ENCODE measurements at regions not wholly inside any gene's neighbourhood (a gene's known extent, or its start where the extent isn't known, plus 50 kb on each side); places are given as distances from the start of the nearest gene placed in this dataset.

DNA sequence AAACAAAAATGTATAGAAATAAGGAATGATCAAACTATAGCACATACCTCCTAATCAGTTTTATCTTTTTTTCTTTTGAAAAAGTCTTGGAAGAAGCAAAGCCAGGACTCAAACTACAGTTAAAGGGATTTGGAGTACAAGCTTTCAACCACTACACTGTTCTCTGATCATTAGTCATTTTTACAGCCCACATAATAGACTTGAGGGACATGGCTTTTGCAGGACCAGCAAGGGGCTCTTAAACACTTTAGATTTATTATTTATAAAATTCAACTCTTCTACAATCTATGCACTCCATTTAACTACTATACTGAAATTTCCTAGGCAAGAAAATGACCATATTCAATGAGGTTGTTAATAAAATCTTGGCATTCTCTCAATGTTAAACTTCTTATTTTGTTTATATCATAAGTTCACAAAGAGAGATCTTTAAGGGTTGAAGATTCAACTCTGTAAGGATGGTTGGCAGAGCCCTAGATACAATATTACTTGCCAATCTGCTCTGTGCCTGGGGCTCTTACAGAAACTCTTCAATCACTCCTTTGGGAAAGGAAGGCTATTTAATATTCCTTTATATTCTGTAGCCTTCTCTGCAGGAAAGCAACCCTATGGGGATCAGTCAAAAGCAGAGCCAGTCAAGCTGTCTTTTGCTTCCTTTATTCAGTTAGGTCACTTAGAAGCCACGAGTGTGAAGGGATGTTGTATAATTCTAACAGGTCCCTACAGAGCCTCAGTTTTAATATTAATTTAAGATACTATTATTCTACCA is 557.7 kb upstream of the SGO1 start:
- TF ChIP-seq ARNTL (CRISPR knock-in tag; IDR thresholded peaks at IDR 0.05; ENCODE audit: borderline replicate concordance, low read depth) (no peak), SNAI2 (CRISPR knock-in tag; IDR thresholded peaks at IDR 0.05) (no peak), TSHZ2 (CRISPR knock-in tag; IDR thresholded peaks at IDR 0.05) (no peak), ESRRG (CRISPR knock-in tag; IDR thresholded peaks at IDR 0.05) (no peak), BACH2 (CRISPR knock-in tag; IDR thresholded peaks at IDR 0.05; ENCODE audit: borderline replicate concordance) (no peak), GLIS3 (CRISPR knock-in tag; IDR thresholded peaks at IDR 0.05) (no peak), TOX (CRISPR knock-in tag; IDR thresholded peaks at IDR 0.05; ENCODE audit: borderline replicate concordance) (no peak), PATZ1 (CRISPR knock-in tag; IDR thresholded peaks at IDR 0.05; ENCODE audit: borderline replicate concordance) (no peak), ZNF8 (CRISPR knock-in tag; IDR thresholded peaks at IDR 0.05) (no peak), CSDC2 (CRISPR knock-in tag; IDR thresholded peaks at IDR 0.05) (no peak), ISL1 (CRISPR knock-in tag; IDR thresholded peaks at IDR 0.05) (no peak), ZC3H10 (CRISPR knock-in tag; IDR thresholded peaks at IDR 0.05) (no peak)
- TF ChIP-seq, protein P1, sequence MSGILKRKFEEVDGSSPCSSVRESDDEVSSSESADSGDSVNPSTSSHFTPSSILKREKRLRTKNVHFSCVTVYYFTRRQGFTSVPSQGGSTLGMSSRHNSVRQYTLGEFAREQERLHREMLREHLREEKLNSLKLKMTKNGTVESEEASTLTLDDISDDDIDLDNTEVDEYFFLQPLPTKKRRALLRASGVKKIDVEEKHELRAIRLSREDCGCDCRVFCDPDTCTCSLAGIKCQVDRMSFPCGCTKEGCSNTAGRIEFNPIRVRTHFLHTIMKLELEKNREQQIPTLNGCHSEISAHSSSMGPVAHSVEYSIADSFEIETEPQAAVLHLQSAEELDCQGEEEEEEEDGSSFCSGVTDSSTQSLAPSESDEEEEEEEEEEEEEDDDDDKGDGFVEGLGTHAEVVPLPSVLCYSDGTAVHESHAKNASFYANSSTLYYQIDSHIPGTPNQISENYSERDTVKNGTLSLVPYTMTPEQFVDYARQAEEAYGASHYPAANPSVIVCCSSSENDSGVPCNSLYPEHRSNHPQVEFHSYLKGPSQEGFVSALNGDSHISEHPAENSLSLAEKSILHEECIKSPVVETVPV (CRISPR knock-in tag; IDR thresholded peaks at IDR 0.05): no peak
- TF ChIP-seq, protein P2, sequence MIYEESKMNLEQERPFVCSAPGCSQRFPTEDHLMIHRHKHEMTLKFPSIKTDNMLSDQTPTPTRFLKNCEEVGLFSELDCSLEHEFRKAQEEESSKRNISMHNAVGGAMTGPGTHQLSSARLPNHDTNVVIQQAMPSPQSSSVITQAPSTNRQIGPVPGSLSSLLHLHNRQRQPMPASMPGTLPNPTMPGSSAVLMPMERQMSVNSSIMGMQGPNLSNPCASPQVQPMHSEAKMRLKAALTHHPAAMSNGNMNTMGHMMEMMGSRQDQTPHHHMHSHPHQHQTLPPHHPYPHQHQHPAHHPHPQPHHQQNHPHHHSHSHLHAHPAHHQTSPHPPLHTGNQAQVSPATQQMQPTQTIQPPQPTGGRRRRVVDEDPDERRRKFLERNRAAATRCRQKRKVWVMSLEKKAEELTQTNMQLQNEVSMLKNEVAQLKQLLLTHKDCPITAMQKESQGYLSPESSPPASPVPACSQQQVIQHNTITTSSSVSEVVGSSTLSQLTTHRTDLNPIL (CRISPR knock-in tag; IDR thresholded peaks at IDR 0.05; ENCODE audit: low read depth): no peak
- no peak for ATAC-seq

DNA sequence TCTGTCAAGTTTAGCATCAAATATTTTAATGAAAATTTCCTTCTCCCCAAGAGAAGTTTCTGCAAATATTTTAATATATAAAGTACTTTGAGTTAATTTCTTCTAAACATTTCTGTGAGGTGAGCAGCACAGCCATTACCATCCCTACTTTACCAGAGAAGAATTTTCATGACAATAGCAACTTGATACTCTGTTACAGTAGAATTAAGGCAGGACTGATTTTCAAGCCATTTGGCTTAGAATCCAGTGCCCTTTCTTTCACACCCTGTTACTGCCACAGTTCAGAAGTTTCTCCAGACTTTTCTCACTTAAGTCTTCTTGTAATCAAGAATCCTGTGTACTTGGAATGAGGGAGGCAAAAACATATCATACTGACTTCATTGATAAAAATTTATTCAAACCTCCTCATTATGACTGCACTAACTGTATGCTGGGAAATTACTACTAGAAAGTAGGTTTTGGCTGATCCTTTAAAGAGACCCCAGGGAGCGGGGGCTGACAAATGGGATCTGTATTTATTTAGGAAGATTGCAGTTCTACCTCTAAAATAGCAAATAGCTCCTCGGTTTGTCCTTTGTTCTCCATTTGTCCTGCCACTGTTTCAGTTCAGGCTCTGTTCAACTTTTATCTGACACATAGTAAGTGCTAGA is 557.0 kb upstream of the SGO1 start:
- TF ChIP-seq ZNF70 (CRISPR knock-in tag; IDR thresholded peaks at IDR 0.05) (no peak), RARB (CRISPR knock-in tag; IDR thresholded peaks at IDR 0.05) (no peak)
- no peak for ATAC-seq

GRCh38 chr3:20741381-20741780 is 555.4 kb upstream of the SGO1 start:
- no peak for TF ChIP-seq OSR1 (CRISPR knock-in tag; IDR thresholded peaks at IDR 0.05)
- TF ChIP-seq, protein P1 (CRISPR knock-in tag; IDR thresholded peaks at IDR 0.05): no peak
- peak; percentile 43 for TF ChIP-seq ISL1 (CRISPR knock-in tag; IDR thresholded peaks at IDR 0.05)
- no peak for ATAC-seq

- peak; percentile 66; the same call in 2 of the 3 replicates for ATAC-seq
- TF ChIP-seq OSR1 (CRISPR knock-in tag; IDR thresholded peaks at IDR 0.05): no peak
- TF ChIP-seq SNAI2 (CRISPR knock-in tag; IDR thresholded peaks at IDR 0.05): no peak
- TF ChIP-seq PPARA (CRISPR knock-in tag; IDR thresholded peaks at IDR 0.05; ENCODE audit: borderline replicate concordance): no peak
- no peak for TF ChIP-seq BACH2 (CRISPR knock-in tag; IDR thresholded peaks at IDR 0.05; ENCODE audit: borderline replicate concordance)
- no peak for TF ChIP-seq ARNTL (CRISPR knock-in tag; IDR thresholded peaks at IDR 0.05; ENCODE audit: borderline replicate concordance, low read depth)
- TF ChIP-seq TOX (CRISPR knock-in tag; IDR thresholded peaks at IDR 0.05; ENCODE audit: borderline replicate concordance): no peak
Observed at GRCh38 chr3:20739814-20740213, 553.8 kb upstream of the SGO1 start.

All from SK-N-SH treated with all-trans-retinoic acid at 6 μM for 48 hours (cell line).